Limb (tissue), 2 donors: ENCODE measurements at regions not wholly inside any gene's neighbourhood (a gene's known extent, or its start where the extent isn't known, plus 50 kb on each side); places are given as distances from the start of the nearest gene placed in this dataset.
"Not testable (repeated sequence)": the region's sequence is repeated elsewhere in the genome, so short reads cannot be mapped to it uniquely, and the experiment has no call there.

Experiments
- DNase-seq, 2 donors: peaks; one replicate each; pipeline ENCODE4 v3.0.0-alpha.2; 2016; ENCODE audit errors: extremely low spot score in 2 of 2

- not testable (repeated sequence) for DNase-seq
Observed at GRCh38 chr5:88615767-88616166, 267.2 kb downstream of the MEF2C start.

- DNase-seq, result no peak
Observed at GRCh38 chr5:88613051-88613450, 269.9 kb downstream of the MEF2C start.

- no peak for DNase-seq
Observed at GRCh38 chr5:88610586-88610985, 272.4 kb downstream of the MEF2C start.

GRCh38 chr5:88607492-88607891 is 275.5 kb downstream of the MEF2C start:
- no peak for DNase-seq

GRCh38 chr5:88606626-88607025 is 276.4 kb downstream of the MEF2C start:
- DNase-seq, result no peak

GRCh38 chr5:88606173-88606572 is 276.8 kb downstream of the MEF2C start:
- no peak for DNase-seq

- no peak for DNase-seq
Observed at GRCh38 chr5:88602584-88602983, 280.4 kb downstream of the MEF2C start.

GRCh38 chr5:88594441-88594840 is 288.5 kb downstream of the MEF2C start:
- DNase-seq, result no peak

- DNase-seq, result no peak
Observed at GRCh38 chr5:88588609-88589008, 294.4 kb downstream of the MEF2C start.

GRCh38 chr5:88583471-88583870 is 299.5 kb downstream of the MEF2C start:
- DNase-seq, result no peak

GRCh38 chr5:88558366-88558765 is 289.7 kb upstream of the TMEM161B start:
- DNase-seq, result no peak

GRCh38 chr5:88557881-88558280 is 289.2 kb upstream of the TMEM161B start:
- DNase-seq, result no peak

- DNase-seq, result no peak
Observed at GRCh38 chr5:88557131-88557530, 288.5 kb upstream of the TMEM161B start.

GRCh38 chr5:88556406-88556805 is 287.8 kb upstream of the TMEM161B start:
- DNase-seq, result peak in 1 of 2 donors; percentile 40

GRCh38 chr5:88555674-88556073 is 287.0 kb upstream of the TMEM161B start:
- DNase-seq, result peak in 1 of 2 donors; percentile 72

GRCh38 chr5:88553986-88554385 is 285.3 kb upstream of the TMEM161B start:
- DNase-seq, result no peak

GRCh38 chr5:88553136-88553875 is 284.7 kb upstream of the TMEM161B start:
- DNase-seq, result no peak

- DNase-seq, result no peak
Observed at GRCh38 chr5:88552426-88552825, 283.8 kb upstream of the TMEM161B start.

- peak in 1 of 2 donors; percentile 46 for DNase-seq
Observed at GRCh38 chr5:88551724-88552345, 283.2 kb upstream of the TMEM161B start.

GRCh38 chr5:88550736-88551135 is 282.1 kb upstream of the TMEM161B start:
- no peak for DNase-seq

- DNase-seq, result no peak
Observed at GRCh38 chr5:88548136-88548805, 279.6 kb upstream of the TMEM161B start.

- no peak for DNase-seq
Observed at GRCh38 chr5:88545338-88545737, 276.7 kb upstream of the TMEM161B start.

GRCh38 chr5:88544671-88545070 is 276.0 kb upstream of the TMEM161B start:
- peak in 1 of 2 donors; percentile 32 for DNase-seq
